ENCODE measurements at regions not wholly inside any gene's neighbourhood (a gene's known extent, or its start where the extent isn't known, plus 50 kb on each side); places are given as distances from the start of the nearest gene placed in this dataset.
"Not testable (repeated sequence)": the region's sequence is repeated elsewhere in the genome, so short reads cannot be mapped to it uniquely, and the experiment has no call there.

DNA sequence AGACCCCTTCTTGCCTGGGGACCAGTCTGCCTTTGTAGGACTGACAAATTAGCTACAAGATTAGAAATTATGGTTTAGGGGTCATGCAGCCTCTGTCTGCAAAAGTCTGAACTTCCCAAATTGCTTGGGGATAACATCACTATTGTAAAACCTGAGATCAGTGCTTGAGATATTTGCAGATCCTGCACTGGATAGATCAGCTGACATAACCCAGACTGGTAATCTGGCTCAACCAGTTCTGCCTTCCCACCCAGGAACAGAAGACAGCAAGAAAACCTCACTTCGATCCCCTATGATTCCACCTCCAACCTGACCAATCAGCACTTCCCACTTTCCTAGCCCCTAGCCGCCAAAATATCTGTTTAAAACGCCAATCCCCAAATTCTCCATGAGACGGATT is 202.8 kb upstream of the DIAPH2 start:
- no peaks in the 10 kb centered on the region for H3K79me2 ChIP-seq (ENCODE audit: low read length)
- no peak for TF ChIP-seq EZH2phosphoT487 (IDR thresholded peaks at IDR 0.05; ENCODE audit: low read length)
- TF ChIP-seq, protein P1, sequence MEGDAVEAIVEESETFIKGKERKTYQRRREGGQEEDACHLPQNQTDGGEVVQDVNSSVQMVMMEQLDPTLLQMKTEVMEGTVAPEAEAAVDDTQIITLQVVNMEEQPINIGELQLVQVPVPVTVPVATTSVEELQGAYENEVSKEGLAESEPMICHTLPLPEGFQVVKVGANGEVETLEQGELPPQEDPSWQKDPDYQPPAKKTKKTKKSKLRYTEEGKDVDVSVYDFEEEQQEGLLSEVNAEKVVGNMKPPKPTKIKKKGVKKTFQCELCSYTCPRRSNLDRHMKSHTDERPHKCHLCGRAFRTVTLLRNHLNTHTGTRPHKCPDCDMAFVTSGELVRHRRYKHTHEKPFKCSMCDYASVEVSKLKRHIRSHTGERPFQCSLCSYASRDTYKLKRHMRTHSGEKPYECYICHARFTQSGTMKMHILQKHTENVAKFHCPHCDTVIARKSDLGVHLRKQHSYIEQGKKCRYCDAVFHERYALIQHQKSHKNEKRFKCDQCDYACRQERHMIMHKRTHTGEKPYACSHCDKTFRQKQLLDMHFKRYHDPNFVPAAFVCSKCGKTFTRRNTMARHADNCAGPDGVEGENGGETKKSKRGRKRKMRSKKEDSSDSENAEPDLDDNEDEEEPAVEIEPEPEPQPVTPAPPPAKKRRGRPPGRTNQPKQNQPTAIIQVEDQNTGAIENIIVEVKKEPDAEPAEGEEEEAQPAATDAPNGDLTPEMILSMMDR (IDR thresholded peaks at IDR 0.05; ENCODE audit: low read length) = no peak
- TF ChIP-seq EZH2 (optimal IDR thresholded peaks at IDR 0.05; ENCODE audit: low read depth, low read length) = no peak

DNA sequence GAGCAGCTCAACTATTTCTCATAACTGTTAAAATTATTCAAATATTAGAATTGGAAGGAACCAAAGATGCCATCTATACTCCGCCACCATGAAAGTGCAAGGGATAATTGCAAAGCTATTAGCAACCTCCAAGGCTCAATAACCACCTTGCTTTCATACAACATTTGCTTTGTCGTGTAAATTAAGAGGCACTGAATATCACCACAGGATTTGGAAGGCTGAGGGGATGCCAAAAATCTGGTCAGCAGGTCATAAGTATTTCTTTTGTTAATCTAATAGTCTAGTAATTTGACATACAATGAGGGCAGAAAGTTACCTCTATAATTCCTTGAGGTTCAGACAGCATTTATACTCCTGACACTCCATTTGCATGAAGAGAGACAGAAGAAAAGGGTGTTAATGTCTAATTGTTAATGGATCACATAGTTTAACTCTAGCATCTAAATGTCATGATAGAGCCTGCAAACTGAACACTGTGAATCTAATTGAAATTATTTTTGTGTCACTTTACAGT is 200.9 kb upstream of the DIAPH2 start:
- H3K9ac ChIP-seq (ENCODE audit: low read length) = no peak overlapping the region
- no peak for DNase-seq
- H3K9me3 ChIP-seq (replicated peaks; ENCODE audit: insufficient read depth, low read length) = no peaks in the 10 kb centered on the region
- H3F3A ChIP-seq (ENCODE audit: insufficient read depth, low read length) = no peaks in the 10 kb centered on the region
- no peaks in the 10 kb centered on the region for H3K27me3 ChIP-seq (replicated peaks; ENCODE audit: insufficient read depth, low read length)
- no peaks in the 10 kb centered on the region for H3K79me2 ChIP-seq (ENCODE audit: low read length)
- H3K27ac ChIP-seq (ENCODE audit: low read length) = no peak overlapping the region
- no peaks in the 10 kb centered on the region for H4K20me1 ChIP-seq (ENCODE audit: insufficient read depth, low read length)
- H3K9me2 ChIP-seq (replicated peaks; ENCODE audit: insufficient read depth, low read length) = no peaks in the 10 kb centered on the region
- H3K4me2 ChIP-seq (ENCODE audit: low read depth, low read length) = no peak overlapping the region
- TF ChIP-seq, protein P1 (IDR thresholded peaks at IDR 0.05; ENCODE audit: low read length) = no peak
- TF ChIP-seq EZH2 (optimal IDR thresholded peaks at IDR 0.05; ENCODE audit: low read depth, low read length) (no peak), EZH2phosphoT487 (IDR thresholded peaks at IDR 0.05; ENCODE audit: low read length) (no peak)
- no peak overlapping the region for H2AFZ ChIP-seq (ENCODE audit: low read length)
- H3K4me3 ChIP-seq (ENCODE audit: low read length) = no peak overlapping the region
- no peaks in the 10 kb centered on the region for H3K4me1 ChIP-seq (ENCODE audit: low read length)
- H3K36me3 ChIP-seq (replicated peaks; ENCODE audit: insufficient read depth, low read length) = no peaks in the 10 kb centered on the region

More for the DNA sequence above, 202.8 kb upstream of the DIAPH2 start:
- no peaks in the 10 kb centered on the region for H3K9me3 ChIP-seq (replicated peaks; ENCODE audit: insufficient read depth, low read length)
- no peak overlapping the region for H3K4me2 ChIP-seq (ENCODE audit: low read depth, low read length)
- H3K27me3 ChIP-seq (replicated peaks; ENCODE audit: insufficient read depth, low read length) = no peaks in the 10 kb centered on the region
- H3K9ac ChIP-seq (ENCODE audit: low read length) = no peak overlapping the region
- no peaks in the 10 kb centered on the region for H3F3A ChIP-seq (ENCODE audit: insufficient read depth, low read length)
- no peak overlapping the region for H3K4me3 ChIP-seq (ENCODE audit: low read length)
- no peaks in the 10 kb centered on the region for H3K36me3 ChIP-seq (replicated peaks; ENCODE audit: insufficient read depth, low read length)
- H3K4me1 ChIP-seq (ENCODE audit: low read length) = no peaks in the 10 kb centered on the region
- H3K9me2 ChIP-seq (replicated peaks; ENCODE audit: insufficient read depth, low read length) = no peaks in the 10 kb centered on the region
- no peak overlapping the region for H2AFZ ChIP-seq (ENCODE audit: low read length)
- no peak for DNase-seq
- no peak overlapping the region for H3K27ac ChIP-seq (ENCODE audit: low read length)
- H4K20me1 ChIP-seq (ENCODE audit: insufficient read depth, low read length) = no peaks in the 10 kb centered on the region

DNA sequence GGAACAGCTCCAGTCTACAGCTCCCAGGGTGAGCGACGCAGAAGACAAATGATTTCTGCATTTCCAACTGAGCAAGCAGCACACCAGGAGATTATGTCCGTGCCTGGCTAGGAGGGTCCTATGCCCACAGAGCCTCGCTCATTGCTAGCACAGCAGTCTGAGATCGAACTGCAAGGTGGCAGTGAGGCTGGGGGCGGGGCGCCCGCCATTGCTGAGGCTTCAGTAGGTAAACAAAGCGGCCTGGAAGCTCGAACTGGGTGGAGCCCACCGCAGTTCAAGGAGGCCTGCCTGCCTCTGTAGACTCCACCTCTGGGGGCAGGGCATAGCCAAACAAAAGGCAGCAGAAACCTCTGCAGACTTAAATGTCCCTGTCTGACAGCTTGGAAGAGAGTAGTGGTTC is 198.0 kb upstream of the DIAPH2 start:
- H3K9ac ChIP-seq (ENCODE audit: low read length); H3K27me3 ChIP-seq (replicated peaks; ENCODE audit: insufficient read depth, low read length); H3K4me2 ChIP-seq (ENCODE audit: low read depth, low read length); H4K20me1 ChIP-seq (ENCODE audit: insufficient read depth, low read length); H3K4me1 ChIP-seq (ENCODE audit: low read length); H3K4me3 ChIP-seq (ENCODE audit: low read length); DNase-seq; H3K79me2 ChIP-seq (ENCODE audit: low read length); H2AFZ ChIP-seq (ENCODE audit: low read length); H3K9me2 ChIP-seq (replicated peaks; ENCODE audit: insufficient read depth, low read length); H3F3A ChIP-seq (ENCODE audit: insufficient read depth, low read length); H3K36me3 ChIP-seq (replicated peaks; ENCODE audit: insufficient read depth, low read length); H3K27ac ChIP-seq (ENCODE audit: low read length); H3K9me3 ChIP-seq (replicated peaks; ENCODE audit: insufficient read depth, low read length): not testable (repeated sequence)

DNA sequence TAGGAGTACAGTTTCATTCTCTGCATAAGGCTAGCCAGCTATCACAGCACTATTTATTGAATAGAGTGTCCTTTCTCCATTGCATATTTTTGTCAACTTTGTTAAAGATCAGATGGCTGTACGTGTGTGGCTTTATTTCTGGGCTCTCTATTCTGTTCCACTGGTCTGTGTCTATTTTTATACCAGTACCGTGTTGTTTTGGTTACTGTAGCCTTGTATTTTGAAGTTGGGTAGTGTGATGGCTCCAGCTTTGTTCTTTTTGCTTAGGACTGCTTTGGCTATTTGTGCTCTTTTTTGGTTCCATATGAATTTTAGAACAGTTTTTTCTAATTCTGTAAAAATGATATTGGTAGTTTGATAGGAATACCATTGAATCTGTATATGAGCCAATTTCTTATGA is 182.1 kb upstream of the DIAPH2 start:
- Histone ChIP-seq H2AFZ (ENCODE audit: low read length) (no peak overlapping the region), H3K4me3 (ENCODE audit: low read length) (no peak overlapping the region), H3F3A (ENCODE audit: insufficient read depth, low read length) (no peaks in the 10 kb centered on the region), H3K9me3 (replicated peaks; ENCODE audit: insufficient read depth, low read length) (no peaks in the 10 kb centered on the region), H3K9me2 (replicated peaks; ENCODE audit: insufficient read depth, low read length) (no peaks in the 10 kb centered on the region), H3K4me2 (ENCODE audit: low read depth, low read length) (no peak overlapping the region), H3K4me1 (ENCODE audit: low read length) (no peaks in the 10 kb centered on the region), H3K79me2 (ENCODE audit: low read length) (no peaks in the 10 kb centered on the region), H4K20me1 (ENCODE audit: insufficient read depth, low read length) (no peaks in the 10 kb centered on the region), H3K27ac (ENCODE audit: low read length) (no peak overlapping the region), H3K27me3 (replicated peaks; ENCODE audit: insufficient read depth, low read length) (no peaks in the 10 kb centered on the region), H3K36me3 (replicated peaks; ENCODE audit: insufficient read depth, low read length) (no peaks in the 10 kb centered on the region), H3K9ac (ENCODE audit: low read length) (no peak overlapping the region)
- no peak for DNase-seq
- TF ChIP-seq EZH2 (optimal IDR thresholded peaks at IDR 0.05; ENCODE audit: low read depth, low read length) (no peak), EZH2phosphoT487 (IDR thresholded peaks at IDR 0.05; ENCODE audit: low read length) (no peak)
- TF ChIP-seq, protein P1 (IDR thresholded peaks at IDR 0.05; ENCODE audit: low read length) = no peak

DNA sequence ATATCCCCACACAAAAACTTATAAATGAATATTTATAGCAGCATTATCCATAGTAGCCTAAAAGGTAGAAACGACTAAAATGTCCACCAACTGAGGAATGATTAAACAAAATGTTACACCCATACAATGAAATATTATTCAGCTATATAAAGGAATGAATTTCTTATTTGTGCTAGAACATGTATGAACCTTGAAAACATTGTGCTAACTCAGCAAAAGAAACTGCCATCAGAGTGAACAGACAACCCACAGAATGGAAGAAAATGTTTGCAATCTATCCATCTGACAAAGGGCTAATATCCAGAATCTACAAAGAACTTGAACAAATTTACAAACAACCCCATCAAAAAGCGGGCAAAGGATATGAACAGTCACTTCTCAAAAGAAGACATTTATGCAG is 155.3 kb upstream of the DIAPH2 start:
- H3K9ac ChIP-seq (ENCODE audit: low read length); H3K9me2 ChIP-seq (replicated peaks; ENCODE audit: insufficient read depth, low read length); H2AFZ ChIP-seq (ENCODE audit: low read length); H3F3A ChIP-seq (ENCODE audit: insufficient read depth, low read length); H3K27me3 ChIP-seq (replicated peaks; ENCODE audit: insufficient read depth, low read length); H3K4me1 ChIP-seq (ENCODE audit: low read length); H3K36me3 ChIP-seq (replicated peaks; ENCODE audit: insufficient read depth, low read length); H3K27ac ChIP-seq (ENCODE audit: low read length); H3K4me2 ChIP-seq (ENCODE audit: low read depth, low read length); H3K4me3 ChIP-seq (ENCODE audit: low read length); DNase-seq; H4K20me1 ChIP-seq (ENCODE audit: insufficient read depth, low read length); H3K9me3 ChIP-seq (replicated peaks; ENCODE audit: insufficient read depth, low read length); H3K79me2 ChIP-seq (ENCODE audit: low read length): not testable (repeated sequence)

All from MM.1S (cell line).